A673 (cell line): ENCODE measurements at regions not wholly inside any gene's neighbourhood (a gene's known extent, or its start where the extent isn't known, plus 50 kb on each side); places are given as distances from the start of the nearest gene placed in this dataset.

Experiments used
- BruUV-seq: library from RNA; stranded (reverse); fragments of 400-500 nt; replicated peaks from 2 replicates; lab custom pipeline; 2021; lab: Mats Ljungman, UMichigan
- CTCF ChIA-PET: fragments of 300-600 bp; sonication (Branson Sonifier 250); formaldehyde crosslinking; loops from one replicate; lab custom pipeline; 2022; ENCODE audit warnings: antibody characterized with exemption; lab: Charles Lee
- POLR2A ChIA-PET: fragments of 300-600 bp; sonication (Branson Sonifier 250); formaldehyde crosslinking; loops from one replicate; lab custom pipeline; 2022; ENCODE audit warnings: antibody characterized with exemption; ENCODE audit not compliant: low non-redundant PET; lab: Charles Lee
- DNase-seq: peaks from one replicate; pipeline ENCODE4 v3.0.0-alpha.2; 2015; ENCODE audit warnings: low spot score
- H3K27ac ChIP-seq: fragments of 200-600 bp; sonication (generic); 2 replicates; pipeline ENCODE4 v1.5.1; 2016; ENCODE audit warnings: mixed run types, low read depth, mild to moderate bottlenecking, mixed read lengths, antibody characterized with exemption, low read length; ENCODE audit not compliant: poor library complexity, severe bottlenecking
- H3K27me3 ChIP-seq: fragments of 200-600 bp; sonication (generic); replicated peaks from 2 replicates; pipeline ENCODE4 v1.6.1; 2017; ENCODE audit warnings: mixed run types, low read depth, mild to moderate bottlenecking, mixed read lengths, antibody characterized with exemption, low read length; ENCODE audit not compliant: insufficient read depth, poor library complexity
- H3K36me3 ChIP-seq: fragments of 200-600 bp; sonication (generic); 2 replicates; pipeline ENCODE4 v1.6.1; 2016; ENCODE audit warnings: mixed run types, mild to moderate bottlenecking, mixed read lengths, antibody characterized with exemption, low read length; ENCODE audit not compliant: insufficient read depth, poor library complexity, severe bottlenecking
- H3K4me1 ChIP-seq: fragments of 200-600 bp; sonication (generic); 2 replicates; pipeline ENCODE4 v1.6.1; 2017; ENCODE audit warnings: mixed run types, mild to moderate bottlenecking, mixed read lengths, antibody characterized with exemption, low read length; ENCODE audit not compliant: insufficient read depth, poor library complexity, severe bottlenecking
- H3K4me3 ChIP-seq: fragments of 200-600 bp; sonication (generic); 2 replicates; pipeline ENCODE4 v1.5.1; 2016; ENCODE audit warnings: low read depth, mixed run types, mild to moderate bottlenecking, mixed read lengths, low read length; ENCODE audit not compliant: poor library complexity, severe bottlenecking
- H3K9me3 ChIP-seq: fragments of 200-600 bp; sonication (generic); 2 replicates; pipeline ENCODE4 v1.6.1; 2016; ENCODE audit warnings: mixed run types, low read depth, mild to moderate bottlenecking, mixed read lengths, antibody characterized with exemption, low read length; ENCODE audit not compliant: poor library complexity, severe bottlenecking
- CTCF ChIP-seq: fragments of 300-800, 200-600 bp; sonication (generic); conservative IDR thresholded peaks from 2 replicates; pipeline ENCODE4 v1.5.1; 2017; ENCODE audit warnings: low read depth, mild to moderate bottlenecking, antibody characterized with exemption, low read length, moderate library complexity, mixed read lengths
- EZH2 ChIP-seq: fragments of 200-600 bp; sonication (generic); IDR thresholded peaks from 2 replicates; pipeline ENCODE4 v1.6.1; 2017; ENCODE audit warnings: borderline replicate concordance, low read depth, mild to moderate bottlenecking, mixed read lengths, antibody characterized with exemption, low read length; ENCODE audit not compliant: poor library complexity, severe bottlenecking
- intact Hi-C: fragments of 100-400 bp; cut with micrococcal nuclease; formaldehyde crosslinking; loops from one replicate; pipeline ENCODE4 v1.10.0; 2022; ENCODE audit not compliant: unreplicated experiment

GRCh38 chr20:61134296-61135030 lies 117.6 kb upstream of the CDH4 start:
- CTCF ChIA-PET = no interaction called here
- TF ChIP-seq EZH2 (no peak), CTCF (no peak)

DNA sequence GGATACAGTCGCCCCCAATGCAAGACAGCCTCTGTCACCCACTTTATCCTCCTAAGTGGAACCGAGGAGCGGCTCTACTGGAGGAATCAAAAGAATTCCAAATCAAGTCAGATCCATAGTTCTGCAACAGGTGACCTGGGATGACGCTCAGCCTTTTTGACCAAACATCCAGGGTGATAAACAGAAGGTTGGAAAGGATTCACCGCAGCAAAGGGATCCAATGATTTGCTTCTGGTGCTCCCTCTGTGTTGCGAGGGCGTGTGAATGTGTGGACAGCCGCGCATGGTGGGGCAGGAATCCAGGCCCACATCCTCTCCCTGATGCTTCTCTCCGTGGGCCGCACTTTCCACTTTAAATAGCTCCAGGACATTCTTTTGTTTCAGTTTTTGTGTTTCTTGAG lies 116.8 kb upstream of the CDH4 start:
- Histone ChIP-seq H3K4me1 (no peaks in the 10 kb centered on the region), H3K9me3 (no peaks in the 10 kb centered on the region), H3K27ac (no peak overlapping the region), H3K36me3 (no peaks in the 10 kb centered on the region), H3K27me3 (peaks cover 73% of the 10 kb centered on the region), H3K4me3 (no peak overlapping the region)
- CTCF ChIA-PET = no interaction called here
- POLR2A ChIA-PET = no interaction called here
- no peak for DNase-seq
- intact Hi-C loops = no loop called here
- no TSS peak for BruUV-seq
- TF ChIP-seq EZH2 (no peak), CTCF (no peak)

More at GRCh38 chr20:61134296-61135030, 117.6 kb upstream of the CDH4 start:
- Histone ChIP-seq H3K4me3 (no peak overlapping the region), H3K27ac (no peak overlapping the region), H3K9me3 (no peaks in the 10 kb centered on the region), H3K27me3 (peaks cover 71% of the 10 kb centered on the region), H3K36me3 (no peaks in the 10 kb centered on the region), H3K4me1 (no peaks in the 10 kb centered on the region)
- POLR2A ChIA-PET = no interaction called here
- no peak for DNase-seq
- no TSS peak for BruUV-seq
- intact Hi-C loops = no loop called here

DNA sequence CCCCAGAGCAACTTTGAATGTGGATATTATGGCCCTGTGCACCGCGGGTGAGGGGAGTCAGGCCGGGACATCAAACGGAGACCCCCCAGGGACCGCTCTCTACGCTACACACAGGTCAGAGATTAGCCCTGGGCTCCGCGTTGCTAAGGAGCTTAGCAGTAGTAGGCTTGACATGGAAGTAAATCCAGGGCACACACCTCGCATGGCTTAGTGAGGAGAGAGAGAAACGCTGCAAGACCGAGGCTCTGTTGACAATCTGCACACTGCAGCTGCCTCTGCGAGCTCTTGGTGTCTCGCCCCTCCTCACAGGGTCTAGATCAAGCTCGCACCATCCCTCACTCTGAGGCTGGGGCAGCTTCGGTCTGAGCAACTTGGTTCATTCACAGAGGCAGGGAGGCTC lies 116.1 kb upstream of the CDH4 start:
- DNase-seq = no peak
- H3K9me3 ChIP-seq = no peaks in the 10 kb centered on the region
- ChIA-PET POLR2A (no interaction called here), CTCF (no interaction called here)
- BruUV-seq = no TSS peak
- intact Hi-C loops = no loop called here
- TF ChIP-seq EZH2 = no peak
- no peak for TF ChIP-seq CTCF
- peaks cover 73% of the 10 kb centered on the region for H3K27me3 ChIP-seq
- H3K36me3 ChIP-seq = no peaks in the 10 kb centered on the region
- H3K4me3 ChIP-seq = no peak overlapping the region
- no peak overlapping the region for H3K27ac ChIP-seq
- no peaks in the 10 kb centered on the region for H3K4me1 ChIP-seq
